ENCODE measurements at regions not wholly inside any gene's neighbourhood (a gene's known extent, or its start where the extent isn't known, plus 50 kb on each side); places are given as distances from the start of the nearest gene placed in this dataset.
A peak's percentile ranks its signal among the peaks of the same experiment; 100 is the strongest.

DNA sequence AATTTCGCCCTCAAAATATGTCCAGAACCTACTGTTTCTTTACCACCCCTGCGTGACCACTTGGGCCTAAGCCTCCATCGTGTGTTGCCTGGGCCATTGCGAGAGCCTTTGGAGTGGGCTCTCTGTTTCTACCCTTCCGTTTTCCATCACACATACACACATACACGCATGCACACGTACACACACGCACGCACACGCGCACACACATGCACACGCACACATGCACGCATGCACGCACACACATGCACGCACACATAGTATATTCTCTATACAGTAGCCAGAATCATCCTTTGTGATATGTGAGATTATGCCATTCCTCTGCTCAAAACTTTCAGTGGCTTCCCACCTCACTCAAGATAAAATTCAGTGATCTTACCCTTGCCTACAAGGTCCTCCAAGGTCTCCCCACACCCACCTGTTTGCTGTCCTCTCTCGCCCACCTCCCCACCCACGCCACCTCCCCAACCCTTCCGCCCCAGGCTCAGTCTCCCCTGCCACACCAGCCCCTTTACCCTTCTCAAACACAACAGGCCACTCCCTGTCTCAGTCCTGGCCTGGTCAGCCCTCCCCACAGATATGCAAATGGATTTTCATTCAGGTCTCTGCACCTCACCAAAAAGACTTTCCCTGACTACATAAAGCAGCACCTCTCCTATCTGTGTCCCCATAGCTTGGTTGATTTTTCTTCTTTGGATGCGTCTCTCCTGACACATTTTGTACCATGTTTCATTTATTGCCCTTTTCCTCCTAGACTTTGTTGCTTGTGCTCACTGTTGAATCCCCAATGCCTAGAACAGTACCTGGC, 559.6 kb downstream of the CD83 start:
- DNase-seq: no peak

DNA sequence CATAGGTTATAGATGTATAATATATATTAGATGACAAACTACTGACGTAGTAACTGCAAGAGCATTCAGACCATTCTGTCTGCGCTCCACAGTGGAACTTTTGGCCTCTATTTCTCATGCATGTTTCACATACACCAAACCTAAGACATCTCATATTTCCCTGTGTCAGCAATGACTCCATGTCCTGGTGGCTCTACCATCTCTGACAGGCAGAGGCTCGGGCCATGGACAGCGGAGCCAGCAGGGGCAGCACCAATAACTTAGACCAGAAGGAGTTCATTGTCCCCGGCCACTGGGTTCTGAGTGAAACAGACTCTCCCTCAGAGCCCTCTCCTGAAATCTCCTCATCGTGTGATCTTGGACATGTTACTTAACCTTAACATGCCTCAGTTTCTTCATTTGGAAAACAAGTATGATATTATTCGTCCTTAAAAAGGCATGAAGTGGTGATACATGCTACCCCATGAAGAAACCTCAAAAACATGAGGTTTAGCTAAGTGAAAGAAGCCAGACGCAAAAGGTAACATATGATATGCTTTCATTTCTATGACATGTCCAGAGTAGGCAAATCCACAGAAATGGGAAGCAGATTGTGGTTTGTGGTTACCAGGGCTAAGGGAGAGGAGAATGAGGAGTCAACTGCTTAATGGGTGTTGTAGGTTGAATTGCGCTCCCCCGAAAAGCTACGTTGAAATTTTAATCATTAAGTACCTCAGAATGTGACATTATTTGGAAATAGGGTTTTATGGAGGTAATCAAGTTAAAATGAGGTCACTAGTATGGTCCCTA, 564.0 kb upstream of the JARID2 start:
- DNase-seq: no peak

DNA sequence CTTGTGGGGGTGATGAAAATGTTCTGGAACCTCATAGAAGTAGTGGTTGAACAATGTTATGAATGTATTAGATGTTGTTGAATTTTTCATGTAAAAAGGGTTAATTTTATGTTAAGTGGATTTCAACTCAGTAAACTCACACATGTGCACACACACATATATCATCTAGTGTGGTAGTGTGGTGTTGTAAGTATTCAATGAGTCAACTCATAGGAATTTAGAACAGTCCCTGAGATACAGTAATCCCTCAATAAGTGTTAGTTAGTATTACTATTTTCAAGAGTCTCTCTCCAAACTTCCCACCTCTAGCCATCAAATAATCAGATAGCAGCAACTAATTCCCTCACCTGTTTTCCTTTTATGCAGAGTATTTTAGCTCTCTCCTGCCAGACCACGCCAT, 563.1 kb upstream of the JARID2 start:
- DNase-seq: no peak

DNA sequence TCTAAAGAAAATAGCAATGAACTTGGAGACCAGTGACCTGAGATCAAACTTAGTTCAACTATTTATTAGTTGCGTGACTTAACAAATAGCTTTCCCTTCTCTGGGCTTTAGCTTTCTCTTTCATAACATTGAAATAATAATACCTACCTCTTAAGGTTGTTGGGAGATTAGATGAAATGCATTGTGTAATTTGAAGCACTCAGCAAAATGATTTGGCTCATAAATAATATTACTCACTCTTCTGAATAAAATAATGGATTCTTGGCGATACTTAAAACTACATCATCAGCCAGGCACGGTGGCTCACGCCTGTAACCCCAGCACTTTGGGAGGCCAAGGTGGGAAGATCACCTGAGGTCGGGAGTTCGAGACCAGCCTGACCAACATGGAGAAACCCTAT, 556.2 kb upstream of the JARID2 start:
- no peak for DNase-seq

DNA sequence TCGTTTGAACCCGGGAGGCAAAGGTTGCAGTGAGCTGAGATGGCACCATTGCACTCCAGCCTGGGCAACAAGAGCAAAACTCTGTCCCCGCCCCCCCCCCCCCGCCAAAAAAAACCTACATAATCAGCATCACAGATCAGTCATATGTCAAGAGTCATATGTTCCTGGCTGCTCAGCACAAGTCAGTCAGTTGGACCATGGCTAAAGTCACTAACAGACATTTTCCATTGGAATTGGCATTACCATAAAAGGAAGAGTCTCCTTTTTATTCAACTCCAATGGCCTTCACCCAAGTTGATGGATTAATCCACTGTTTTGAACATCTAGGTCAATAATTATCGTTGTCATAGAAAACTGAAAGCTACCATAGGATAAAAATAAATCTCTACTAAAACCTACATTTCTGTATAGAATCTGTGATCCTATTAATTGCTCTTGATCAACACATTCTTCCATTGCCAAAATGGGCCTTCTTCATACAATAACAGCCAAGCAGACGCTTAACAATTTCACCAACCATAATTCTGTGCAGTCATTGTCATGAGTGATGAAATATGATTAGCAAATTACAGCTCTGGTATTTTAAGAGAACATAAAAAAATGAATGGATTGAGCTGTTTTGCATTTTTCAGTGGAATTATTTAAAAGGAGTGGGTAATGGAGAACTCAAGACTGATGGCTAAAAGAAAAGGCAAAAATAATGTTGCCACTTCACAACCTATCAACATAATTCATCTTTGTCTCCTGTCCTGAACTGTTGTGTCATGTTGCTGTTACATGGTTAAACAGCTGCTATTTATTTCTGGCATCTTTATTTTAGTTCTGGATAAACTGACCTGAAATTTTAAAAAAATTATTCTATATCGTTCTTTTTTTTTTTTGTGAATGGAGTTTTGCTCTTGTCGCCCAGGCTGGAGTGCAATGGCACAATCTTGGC, 555.5 kb upstream of the JARID2 start:
- no peak for DNase-seq

DNA sequence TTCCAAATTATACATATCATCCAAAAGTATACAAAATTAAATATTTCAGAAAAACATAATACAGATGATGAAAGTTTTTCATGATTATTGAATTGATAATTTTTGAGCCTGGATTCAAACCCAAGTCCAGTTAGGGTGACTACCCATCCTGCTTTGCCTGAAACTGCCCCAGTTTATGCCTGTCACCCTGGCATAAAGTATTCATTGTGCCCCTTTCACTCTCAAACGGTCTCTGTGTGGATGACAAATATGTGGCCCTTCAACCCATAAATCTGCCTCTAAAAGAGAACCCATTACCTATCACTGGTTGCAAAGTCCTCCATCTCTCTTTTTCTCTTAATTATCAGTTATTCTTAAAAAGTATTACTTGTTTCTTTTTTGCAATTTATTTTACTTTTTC, 553.7 kb upstream of the JARID2 start:
- no peak for DNase-seq

DNA sequence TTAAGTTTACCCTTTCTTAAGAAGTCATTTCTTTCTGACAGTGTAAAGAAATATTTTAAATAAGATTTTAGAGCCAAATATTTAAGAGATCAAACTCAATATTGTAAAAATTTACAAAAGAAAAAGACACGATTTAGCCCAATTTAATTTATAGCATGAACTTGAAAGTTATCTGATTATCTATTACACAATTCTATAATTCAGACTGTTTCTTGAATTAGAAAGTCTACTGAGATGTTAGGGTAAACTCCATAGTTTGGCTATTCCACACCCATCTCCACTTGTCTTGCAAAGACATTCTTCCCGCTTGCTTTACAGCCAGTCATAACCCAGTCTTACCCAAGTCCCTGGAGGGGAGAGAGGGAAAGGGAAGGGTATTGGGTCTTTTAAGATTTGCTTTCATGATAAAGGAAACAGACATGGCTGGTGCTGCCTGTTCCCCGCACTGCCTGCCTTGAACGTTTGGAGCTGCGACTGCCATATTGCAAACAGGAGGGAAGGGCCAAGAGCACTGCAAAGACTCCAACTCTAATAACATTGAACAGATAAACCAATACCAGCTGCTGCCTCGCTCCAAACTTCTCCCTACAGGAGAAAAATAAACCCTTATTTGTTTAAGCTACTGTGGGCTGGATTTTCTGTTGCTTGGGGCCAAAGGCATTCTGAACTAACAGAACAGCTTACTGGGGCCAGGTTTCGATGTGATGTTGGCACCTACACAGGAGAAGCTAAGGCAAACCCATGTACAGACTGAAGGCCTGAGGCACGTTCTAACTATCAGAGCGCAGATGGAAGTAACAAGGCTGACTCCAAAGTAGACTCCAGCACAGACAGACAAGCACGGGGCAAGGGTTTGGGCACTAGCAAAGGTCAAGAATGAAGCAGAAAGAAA, 552.3 kb upstream of the JARID2 start:
- no peak for DNase-seq

DNA sequence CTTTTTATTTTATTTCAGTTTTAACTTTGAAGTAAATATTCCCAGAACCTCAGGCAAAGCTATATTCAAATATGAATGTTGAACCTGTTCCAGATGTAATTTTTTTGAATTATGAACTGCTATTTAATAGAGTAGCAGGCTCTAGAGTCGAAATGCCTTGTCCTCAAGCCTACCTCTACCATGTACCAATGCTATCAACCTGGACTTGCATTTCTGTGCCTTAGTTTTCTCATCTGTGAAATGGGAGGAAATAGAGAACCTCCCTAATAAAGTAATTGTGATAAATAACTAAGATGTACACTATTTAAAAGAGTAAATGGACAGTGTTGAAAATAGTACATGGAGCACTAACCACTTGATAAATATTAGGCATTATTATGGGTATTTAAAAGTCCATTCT, 551.6 kb upstream of the JARID2 start:
- DNase-seq: no peak

DNA sequence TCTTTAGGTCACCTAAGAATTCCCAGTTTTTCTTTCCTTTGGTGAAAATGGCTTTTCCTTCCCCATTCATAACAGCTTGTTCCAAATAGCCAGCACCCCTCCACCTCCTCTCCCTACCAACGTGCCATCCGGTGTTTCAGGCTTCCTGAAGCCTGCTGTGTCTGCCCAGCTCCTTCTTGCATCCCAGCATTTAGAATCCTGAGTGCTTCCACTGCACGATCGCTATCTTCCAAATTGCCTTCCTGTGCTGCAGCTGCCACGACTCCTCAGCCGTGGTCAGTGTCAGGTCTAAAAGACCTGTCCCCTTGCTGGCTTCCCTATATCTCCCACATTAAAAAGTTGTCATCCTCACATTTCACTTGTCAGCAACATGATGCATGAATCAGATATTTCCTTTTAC, 550.3 kb upstream of the JARID2 start:
- DNase-seq: no peak

DNA sequence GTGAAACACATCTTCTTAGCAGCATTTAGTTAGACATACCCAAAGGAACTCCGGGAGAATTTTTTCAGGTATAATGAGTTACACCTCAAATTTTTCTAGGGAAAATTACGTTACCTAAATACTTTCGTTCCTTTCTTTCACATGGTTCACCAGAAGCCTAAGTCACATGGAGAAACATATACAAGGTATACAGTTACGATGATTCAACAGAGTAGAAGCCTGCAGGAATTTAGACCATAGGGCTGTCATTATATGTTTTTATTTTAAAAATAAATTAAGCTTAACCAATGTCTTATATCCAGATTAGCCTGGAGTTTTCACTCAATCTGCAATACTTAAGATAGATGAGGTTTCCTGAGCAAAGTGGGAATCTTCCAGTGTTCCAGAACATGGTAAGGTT, 549.5 kb upstream of the JARID2 start:
- no peak for DNase-seq

DNA sequence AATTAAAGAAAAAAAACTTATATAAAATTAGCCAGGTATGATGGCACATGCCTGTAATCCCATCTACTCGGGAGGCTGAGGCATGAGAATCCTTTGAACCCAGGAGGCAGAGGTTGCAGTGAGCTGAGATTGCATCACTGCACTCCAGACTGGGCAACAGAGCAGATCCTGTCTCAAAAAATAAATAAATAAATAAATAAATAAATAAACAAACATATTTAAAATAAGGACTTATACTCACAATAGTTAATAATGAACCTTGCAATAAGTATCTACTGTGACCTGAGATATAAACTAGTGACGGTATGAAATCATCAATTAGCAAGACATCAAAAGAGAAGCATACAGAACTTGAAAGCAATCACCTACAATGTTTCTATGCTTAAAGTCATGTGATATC, 548.4 kb upstream of the JARID2 start:
- no peak for DNase-seq

DNA sequence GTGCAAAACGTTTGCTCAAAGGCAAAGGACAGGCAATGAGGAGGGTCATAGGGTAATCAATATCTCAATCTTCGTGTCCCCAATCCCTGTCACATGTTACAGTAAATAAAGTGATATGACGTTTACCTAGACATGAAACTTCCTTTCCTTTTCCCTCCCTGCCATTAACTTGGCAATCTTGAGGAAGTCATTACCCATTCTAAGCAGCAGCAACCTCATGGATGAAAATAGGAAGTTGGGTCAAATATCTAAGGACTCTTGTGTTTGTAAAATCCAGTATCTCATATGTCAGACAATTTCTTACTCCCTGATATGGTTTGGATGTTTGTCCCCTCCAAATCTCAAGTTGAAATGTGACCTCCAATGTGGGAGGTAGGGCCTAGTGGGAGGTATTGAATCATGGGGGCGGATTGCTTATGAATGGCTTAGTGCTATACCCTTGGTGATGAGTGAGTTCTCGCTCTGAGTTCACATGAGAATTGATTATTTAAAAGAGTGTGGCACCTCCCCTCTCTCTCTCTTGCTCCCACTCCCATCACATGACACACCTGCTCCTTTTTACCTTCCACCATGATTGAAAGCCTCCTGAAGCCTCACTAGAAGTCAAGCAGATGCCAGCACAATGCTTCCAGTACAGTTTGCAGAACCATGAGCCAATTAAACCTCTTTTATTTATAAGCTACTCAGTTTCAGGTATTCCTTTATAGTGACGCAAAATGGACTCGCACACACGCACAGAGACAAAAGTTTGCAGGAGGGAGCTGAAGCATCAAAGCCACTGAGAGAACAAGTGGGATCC, 545.9 kb upstream of the JARID2 start:
- DNase-seq: no peak

DNA sequence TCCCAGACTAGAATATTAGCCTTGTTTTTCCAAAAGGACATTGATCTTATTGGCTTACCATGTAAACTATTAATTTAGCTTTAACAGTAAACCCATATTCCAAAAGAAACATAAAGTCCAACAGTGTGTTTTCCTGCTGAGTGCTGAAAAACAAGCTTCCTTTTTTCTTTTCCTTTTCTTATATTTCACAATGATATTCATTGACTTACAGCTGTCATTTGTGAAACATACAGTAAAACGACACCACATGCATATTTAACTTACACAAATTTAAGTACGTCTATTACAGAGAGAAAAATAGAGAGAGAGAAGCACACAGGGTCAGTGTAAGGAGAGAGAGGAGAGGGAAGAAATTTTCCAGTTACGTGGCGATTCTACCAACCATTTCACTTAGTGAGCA, 543.9 kb upstream of the JARID2 start:
- DNase-seq: no peak

DNA sequence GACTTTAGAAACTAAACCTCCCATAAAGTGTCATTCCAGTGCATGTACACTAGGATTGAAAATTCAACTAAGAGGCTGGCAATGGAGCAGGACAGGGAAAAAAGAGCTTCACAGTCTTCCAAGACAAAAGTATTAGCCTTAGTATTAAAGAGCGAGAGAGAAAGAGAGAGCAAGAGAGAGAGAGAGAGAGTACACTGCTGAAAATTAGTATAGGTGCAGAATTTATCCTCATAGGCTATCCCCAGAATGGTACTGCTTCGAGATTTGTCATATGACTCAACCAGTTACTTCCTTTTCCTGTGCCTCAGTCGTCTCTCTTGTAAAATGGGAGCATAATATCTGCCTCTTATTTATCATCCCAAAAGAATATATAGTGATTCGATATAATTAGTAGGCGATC, 543.2 kb upstream of the JARID2 start:
- no peak for DNase-seq

DNA sequence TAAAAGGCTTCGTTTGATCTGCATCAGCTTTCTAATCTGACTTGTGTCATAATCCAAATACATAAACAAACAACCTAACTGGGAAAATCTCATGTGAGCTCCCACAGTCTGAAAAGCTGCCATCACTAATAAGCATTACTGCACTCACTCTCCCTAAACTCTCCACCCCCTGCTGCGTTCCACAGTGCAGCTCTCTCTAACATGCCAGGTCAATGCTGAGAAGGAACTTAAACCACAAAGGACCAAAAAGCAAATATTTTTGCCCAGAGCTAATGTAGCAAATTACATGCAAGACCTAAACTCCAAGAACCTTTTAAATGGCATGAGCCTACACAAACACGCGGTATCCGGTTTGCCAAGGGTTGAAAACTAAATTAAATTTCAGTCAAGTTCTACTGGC, 542.3 kb upstream of the JARID2 start:
- DNase-seq: no peak

DNA sequence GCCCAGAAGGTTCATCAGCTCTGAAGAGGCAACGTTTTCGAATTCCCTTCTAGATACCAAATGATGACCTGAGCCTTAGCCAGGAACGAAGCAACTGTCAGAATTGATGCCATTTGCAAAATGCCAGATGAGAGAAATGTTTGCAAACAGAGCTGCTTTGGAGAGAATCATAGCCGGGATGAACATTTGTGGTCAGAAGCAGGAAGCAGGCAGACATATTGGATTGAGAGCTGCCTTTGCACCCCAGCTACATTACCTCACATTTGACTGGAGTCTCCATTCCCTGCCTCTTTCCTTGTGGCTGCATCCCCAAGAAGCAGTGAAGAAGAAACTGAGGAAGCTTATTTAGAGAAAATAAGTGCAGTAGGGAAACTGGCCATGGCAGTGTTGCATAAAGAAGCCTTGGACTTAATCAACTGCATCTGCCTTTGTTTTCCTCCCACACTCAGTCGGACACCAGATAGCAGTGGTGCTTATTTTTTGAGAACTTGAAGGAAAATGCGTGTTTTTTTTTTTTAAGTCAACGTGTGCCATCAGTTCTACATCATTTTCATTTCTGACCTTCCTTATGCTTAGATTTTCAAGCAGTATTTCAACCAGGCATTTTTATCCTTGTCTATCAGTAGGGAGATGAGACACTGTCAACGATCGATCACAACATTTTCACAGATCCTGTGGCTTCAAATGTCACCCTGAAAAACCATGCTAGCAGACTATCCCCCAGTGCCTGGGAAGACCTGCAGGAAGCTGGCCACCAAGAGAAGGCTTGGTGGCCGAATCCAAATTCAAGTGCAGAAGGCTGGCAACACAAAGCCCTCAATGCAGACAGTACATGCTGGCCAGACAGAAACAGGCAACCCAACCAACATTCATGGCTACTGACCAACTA, 541.2 kb upstream of the JARID2 start:
- no peak for DNase-seq

DNA sequence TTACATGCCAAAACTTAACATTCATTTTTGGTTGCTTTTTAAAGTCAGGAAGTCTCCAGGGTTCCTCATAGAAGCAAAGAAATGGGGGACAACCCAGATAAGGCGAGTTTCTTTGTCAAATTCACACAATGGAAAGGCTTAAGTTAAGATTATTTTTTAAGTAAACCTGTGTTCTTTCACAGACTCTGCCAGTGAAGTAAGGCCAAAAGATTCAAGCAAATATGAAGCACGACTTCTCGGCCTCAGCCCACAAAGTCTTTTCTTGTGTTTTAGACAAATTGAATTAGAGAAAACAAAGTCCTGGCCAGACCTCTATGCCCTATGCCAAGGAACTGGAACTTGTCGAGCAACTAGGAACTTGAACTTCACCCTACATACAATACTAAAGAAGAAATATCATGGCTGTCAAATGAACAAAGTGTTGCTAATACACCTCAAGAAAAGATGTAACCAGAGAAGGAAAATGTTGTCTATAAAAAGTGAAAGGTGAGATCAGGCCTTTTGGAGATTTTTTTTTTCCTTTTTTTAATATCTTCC, 540.0 kb upstream of the JARID2 start:
- DNase-seq: no peak

DNA sequence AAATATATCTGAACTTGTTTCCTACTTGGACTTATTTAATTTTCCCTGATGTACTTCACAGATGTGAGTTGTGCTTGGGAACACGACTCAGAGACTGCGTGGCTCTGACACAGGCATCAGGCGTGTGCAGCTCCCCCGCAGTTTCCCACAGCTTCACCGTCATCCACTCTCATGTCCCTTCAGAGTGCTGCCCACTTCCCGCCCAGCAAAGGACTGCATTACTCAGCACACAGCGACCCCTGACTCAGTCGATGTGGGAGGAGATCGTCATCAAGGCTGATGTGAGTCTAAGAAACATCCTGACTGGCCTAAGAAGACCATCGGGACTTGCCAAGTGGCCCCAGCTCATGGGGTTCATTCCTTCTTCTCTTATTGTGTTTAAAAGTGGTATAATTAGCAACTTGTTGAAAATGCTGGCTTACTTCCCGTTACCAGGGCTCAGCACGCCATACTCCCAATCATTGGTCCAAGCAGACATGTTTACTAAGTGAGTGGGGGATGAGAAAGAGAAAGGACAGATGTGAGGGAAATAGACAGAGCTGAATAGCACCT, 539.4 kb upstream of the JARID2 start:
- DNase-seq: peak; percentile 92

DNA sequence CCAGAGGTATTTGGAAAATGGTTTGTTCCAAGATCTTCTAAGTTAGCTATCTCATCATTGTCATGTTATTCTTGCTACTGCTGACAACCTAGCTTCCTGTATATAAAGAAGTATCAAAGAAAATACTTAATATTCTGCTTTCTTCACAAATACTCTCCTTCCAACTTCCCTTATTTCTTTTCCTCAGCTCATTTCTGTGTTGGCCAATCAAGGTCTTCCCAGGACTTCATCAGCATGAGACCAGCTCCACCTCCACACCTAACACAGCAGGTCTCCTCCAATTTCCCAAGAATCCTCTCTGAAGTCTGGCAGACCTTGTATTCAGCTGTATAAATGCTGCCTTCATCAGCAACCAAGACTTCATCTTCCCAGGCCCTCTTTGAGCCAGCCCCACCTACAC, 538.6 kb upstream of the JARID2 start:
- no peak for DNase-seq

DNA sequence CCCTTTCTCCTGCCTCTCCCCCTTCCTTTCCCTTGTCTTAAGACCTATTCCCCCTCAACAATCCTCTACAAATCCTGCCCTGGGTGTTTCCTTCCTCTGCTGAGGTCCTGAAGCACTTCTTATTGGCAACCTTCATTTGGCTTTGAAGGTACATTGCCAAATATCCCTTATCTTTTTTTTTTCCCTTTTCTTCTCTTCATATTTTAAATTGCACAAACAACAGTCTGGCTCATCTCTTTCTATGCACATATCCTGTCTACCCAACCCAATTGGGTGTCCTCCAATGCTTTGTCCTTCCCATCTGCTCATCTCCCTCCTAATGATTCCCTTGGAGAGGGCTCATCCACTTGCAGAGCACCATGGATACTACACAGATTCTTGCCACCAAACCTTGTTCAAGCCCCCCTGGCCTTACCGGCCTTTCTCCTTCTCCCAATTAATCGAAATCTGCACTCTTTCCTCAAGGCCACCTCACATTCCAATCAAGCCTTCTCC, 537.9 kb upstream of the JARID2 start:
- DNase-seq: no peak

Data from stimulated activated CD4-positive, alpha-beta T cell treated with anti-CD3 and anti-CD28 coated beads, Interleukin-1b, Interleukin-23, amount 100 ng/mL, for 48 hours (primary cell).